ENCODE measurements at regions not wholly inside any gene's neighbourhood (a gene's known extent, or its start where the extent isn't known, plus 50 kb on each side); places are given as distances from the start of the nearest gene placed in this dataset.

DNA sequence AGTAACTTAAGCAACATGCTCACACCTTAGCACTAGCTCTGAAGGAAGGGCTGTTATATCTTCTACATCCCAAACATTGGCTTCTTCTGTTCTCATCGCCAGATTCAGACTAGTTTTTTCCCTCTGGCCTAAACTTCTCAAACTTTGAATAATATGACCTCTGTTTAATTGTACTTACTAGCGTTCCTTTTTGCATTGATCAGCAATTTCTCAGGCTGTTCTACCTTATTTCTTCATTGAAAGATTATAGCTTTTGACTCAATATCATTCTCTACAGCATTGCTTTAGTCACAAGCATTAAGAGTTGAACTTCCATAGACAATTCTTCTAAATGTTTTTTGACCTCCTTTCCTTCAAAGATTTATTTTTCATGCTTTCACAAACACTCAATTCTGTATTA lies 659.2 kb downstream of the PCDH7 start:
- CTCF ChIA-PET = no interaction called here
- H3K36me3 ChIP-seq (ENCODE audit: control insufficient read depth, insufficient read depth, low read length) = no peaks in the 10 kb centered on the region
- no peaks in the 10 kb centered on the region for H3K9me3 ChIP-seq (ENCODE audit: control insufficient read depth, insufficient read depth, low read depth, low read length)
- no peak overlapping the region for H3K27ac ChIP-seq (ENCODE audit: low read length)
- no peaks in the 10 kb centered on the region for H3K27me3 ChIP-seq (ENCODE audit: control insufficient read depth, insufficient read depth, low read length)
- H3K4me3 ChIP-seq (ENCODE audit: low read depth in 2 of 2, low read length in 2 of 2) = no peak overlapping the region
- POLR2A ChIA-PET = no interaction called here
- no TSS peak for BruUV-seq (replicated peaks)
- H3K4me1 ChIP-seq (ENCODE audit: control insufficient read depth, insufficient read depth, low read length) = no peaks in the 10 kb centered on the region
- intact Hi-C loops (cut with micrococcal nuclease; ENCODE audit: unreplicated experiment) = no loop called here
- in situ Hi-C loops (cut with HindIII; ENCODE audit: low pct_unique_long_range_greater_than_20kb, low sequenced_read_pairs) = no loop called here
- no peak for ATAC-seq
- TF ChIP-seq SIN3A (IDR thresholded peaks at IDR 0.05; ENCODE audit: borderline replicate concordance, insufficient read depth, low read depth, low read length) = no peak
- TF ChIP-seq TCF7L2 (IDR thresholded peaks at IDR 0.05; ENCODE audit: low read depth, low read length) = no peak
- TF ChIP-seq, protein P1, sequence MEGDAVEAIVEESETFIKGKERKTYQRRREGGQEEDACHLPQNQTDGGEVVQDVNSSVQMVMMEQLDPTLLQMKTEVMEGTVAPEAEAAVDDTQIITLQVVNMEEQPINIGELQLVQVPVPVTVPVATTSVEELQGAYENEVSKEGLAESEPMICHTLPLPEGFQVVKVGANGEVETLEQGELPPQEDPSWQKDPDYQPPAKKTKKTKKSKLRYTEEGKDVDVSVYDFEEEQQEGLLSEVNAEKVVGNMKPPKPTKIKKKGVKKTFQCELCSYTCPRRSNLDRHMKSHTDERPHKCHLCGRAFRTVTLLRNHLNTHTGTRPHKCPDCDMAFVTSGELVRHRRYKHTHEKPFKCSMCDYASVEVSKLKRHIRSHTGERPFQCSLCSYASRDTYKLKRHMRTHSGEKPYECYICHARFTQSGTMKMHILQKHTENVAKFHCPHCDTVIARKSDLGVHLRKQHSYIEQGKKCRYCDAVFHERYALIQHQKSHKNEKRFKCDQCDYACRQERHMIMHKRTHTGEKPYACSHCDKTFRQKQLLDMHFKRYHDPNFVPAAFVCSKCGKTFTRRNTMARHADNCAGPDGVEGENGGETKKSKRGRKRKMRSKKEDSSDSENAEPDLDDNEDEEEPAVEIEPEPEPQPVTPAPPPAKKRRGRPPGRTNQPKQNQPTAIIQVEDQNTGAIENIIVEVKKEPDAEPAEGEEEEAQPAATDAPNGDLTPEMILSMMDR (IDR thresholded peaks at IDR 0.05) = no peak
- no peak for TF ChIP-seq POLR2AphosphoS5 (IDR thresholded peaks at IDR 0.05; ENCODE audit: low read depth, low read length)
- TF ChIP-seq, protein P2, sequence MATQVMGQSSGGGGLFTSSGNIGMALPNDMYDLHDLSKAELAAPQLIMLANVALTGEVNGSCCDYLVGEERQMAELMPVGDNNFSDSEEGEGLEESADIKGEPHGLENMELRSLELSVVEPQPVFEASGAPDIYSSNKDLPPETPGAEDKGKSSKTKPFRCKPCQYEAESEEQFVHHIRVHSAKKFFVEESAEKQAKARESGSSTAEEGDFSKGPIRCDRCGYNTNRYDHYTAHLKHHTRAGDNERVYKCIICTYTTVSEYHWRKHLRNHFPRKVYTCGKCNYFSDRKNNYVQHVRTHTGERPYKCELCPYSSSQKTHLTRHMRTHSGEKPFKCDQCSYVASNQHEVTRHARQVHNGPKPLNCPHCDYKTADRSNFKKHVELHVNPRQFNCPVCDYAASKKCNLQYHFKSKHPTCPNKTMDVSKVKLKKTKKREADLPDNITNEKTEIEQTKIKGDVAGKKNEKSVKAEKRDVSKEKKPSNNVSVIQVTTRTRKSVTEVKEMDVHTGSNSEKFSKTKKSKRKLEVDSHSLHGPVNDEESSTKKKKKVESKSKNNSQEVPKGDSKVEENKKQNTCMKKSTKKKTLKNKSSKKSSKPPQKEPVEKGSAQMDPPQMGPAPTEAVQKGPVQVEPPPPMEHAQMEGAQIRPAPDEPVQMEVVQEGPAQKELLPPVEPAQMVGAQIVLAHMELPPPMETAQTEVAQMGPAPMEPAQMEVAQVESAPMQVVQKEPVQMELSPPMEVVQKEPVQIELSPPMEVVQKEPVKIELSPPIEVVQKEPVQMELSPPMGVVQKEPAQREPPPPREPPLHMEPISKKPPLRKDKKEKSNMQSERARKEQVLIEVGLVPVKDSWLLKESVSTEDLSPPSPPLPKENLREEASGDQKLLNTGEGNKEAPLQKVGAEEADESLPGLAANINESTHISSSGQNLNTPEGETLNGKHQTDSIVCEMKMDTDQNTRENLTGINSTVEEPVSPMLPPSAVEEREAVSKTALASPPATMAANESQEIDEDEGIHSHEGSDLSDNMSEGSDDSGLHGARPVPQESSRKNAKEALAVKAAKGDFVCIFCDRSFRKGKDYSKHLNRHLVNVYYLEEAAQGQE (IDR thresholded peaks at IDR 0.05; ENCODE audit: insufficient read depth in 1 of 2, low read depth in 2 of 2, low read length in 1 of 2) = no peak
- DNase-seq (ENCODE audit: low read depth, low spot score) = no peak

DNA sequence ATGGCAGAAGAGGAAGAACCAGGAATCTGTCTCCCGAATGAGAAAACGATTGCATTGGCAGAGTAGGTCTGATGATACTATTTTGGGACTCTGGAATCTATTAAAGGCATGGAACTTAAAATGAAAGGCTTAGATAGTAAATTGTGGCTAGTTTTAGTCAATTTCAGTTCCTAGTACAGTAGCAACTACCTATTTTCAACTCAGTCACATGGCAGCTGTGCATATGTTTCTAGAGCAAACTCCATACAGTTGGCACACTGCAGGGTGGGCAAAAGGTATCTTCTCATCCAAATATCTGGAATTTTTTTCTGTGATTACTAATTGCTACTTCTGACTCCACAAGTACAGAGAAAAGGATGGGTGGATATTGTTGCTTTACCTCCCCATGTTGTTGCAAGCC lies 663.6 kb downstream of the PCDH7 start:
- no peak overlapping the region for H3K4me3 ChIP-seq (ENCODE audit: low read depth in 2 of 2, low read length in 2 of 2)
- H3K36me3 ChIP-seq (ENCODE audit: control insufficient read depth, insufficient read depth, low read length) = no peaks in the 10 kb centered on the region
- no peak overlapping the region for H3K27ac ChIP-seq (ENCODE audit: low read length)
- CTCF ChIA-PET = no interaction called here
- H3K27me3 ChIP-seq (ENCODE audit: control insufficient read depth, insufficient read depth, low read length) = no peaks in the 10 kb centered on the region
- in situ Hi-C loops (cut with HindIII; ENCODE audit: low pct_unique_long_range_greater_than_20kb, low sequenced_read_pairs) (no loop called here), intact Hi-C loops (cut with micrococcal nuclease; ENCODE audit: unreplicated experiment) (no loop called here)
- no peaks in the 10 kb centered on the region for H3K4me1 ChIP-seq (ENCODE audit: control insufficient read depth, insufficient read depth, low read length)
- ATAC-seq (no peak), DNase-seq (ENCODE audit: low read depth, low spot score) (no peak)
- TF ChIP-seq SIN3A (IDR thresholded peaks at IDR 0.05; ENCODE audit: borderline replicate concordance, insufficient read depth, low read depth, low read length) (no peak), POLR2AphosphoS5 (IDR thresholded peaks at IDR 0.05; ENCODE audit: low read depth, low read length) (no peak), TCF7L2 (IDR thresholded peaks at IDR 0.05; ENCODE audit: low read depth, low read length) (no peak)
- TF ChIP-seq, protein P2 (IDR thresholded peaks at IDR 0.05; ENCODE audit: insufficient read depth in 1 of 2, low read depth in 2 of 2, low read length in 1 of 2) = no peak
- TF ChIP-seq, protein P1 (IDR thresholded peaks at IDR 0.05) = no peak
- H3K9me3 ChIP-seq (ENCODE audit: control insufficient read depth, insufficient read depth, low read depth, low read length) = no peaks in the 10 kb centered on the region
- no TSS peak for BruUV-seq (replicated peaks)
- POLR2A ChIA-PET = no interaction called here

All from Panc1 (cell line).